Body of pancreas (tissue), 4 donors: ENCODE measurements at regions not wholly inside any gene's neighbourhood (a gene's known extent, or its start where the extent isn't known, plus 50 kb on each side); places are given as distances from the start of the nearest gene placed in this dataset.

Source experiments
- ATAC-seq: fragments of 150-250 bp; one replicate; pipeline ENCODE4 v1.9.1; 2016
- DNase-seq, 4 donors: peaks; one replicate each; pipeline ENCODE4 v3.0.0-alpha.2; 2019
- H3K27ac ChIP-seq, 4 donors: fragments of 200-600 bp; sonication (generic); 1 replicate in 3 of 4; 2 replicates in 1 of 4; pipeline versions ENCODE4 v1.5.1 to v1.6.1; 2016 to 2019; ENCODE audit warnings: mild to moderate bottlenecking in 1 of 4, mixed read lengths in 1 of 4, moderate library complexity in 1 of 4
- H3K27me3 ChIP-seq, 2 donors: fragments of 200-600 bp; sonication (generic); one replicate each; pipeline ENCODE4 v1.6.0; 2016; ENCODE audit warnings: mild to moderate bottlenecking in 1 of 2
- H3K36me3 ChIP-seq, 2 donors: fragments of 200-600 bp; sonication (generic); replicated peaks in 1 of 2; 2 replicates each; pipeline ENCODE4 v1.5.1; 2016; ENCODE audit warnings: low read depth in 2 of 2; ENCODE audit not compliant: insufficient read depth in 1 of 2
- H3K4me1 ChIP-seq: fragments of 200-600 bp; sonication (generic); one replicate; pipeline ENCODE4 v1.6.0; 2016
- H3K4me3 ChIP-seq, 2 donors: fragments of 200-600 bp; sonication (generic); 1 replicate in 1 of 2; 2 replicates in 1 of 2; pipeline ENCODE4 v1.5.1; 2016 to 2019
- H3K9me3 ChIP-seq, 3 donors: fragments of 200-600 bp; sonication (generic); 1 replicate in 2 of 3; 2 replicates in 1 of 3; pipeline ENCODE4 v1.5.1; 2016
- CTCF ChIP-seq, 7 experiments: fragments of 450-650 bp in 4 of 7; fragments of 200-600 bp in 3 of 7; sonication (generic) in 3 of 7; IDR thresholded peaks; one replicate each; pipeline ENCODE4 v1.5.1; 2016 to 2019; ENCODE audit warnings: antibody characterized with exemption in 7 of 7
- POLR2A ChIP-seq, 3 donors: fragments of 450-650 bp; IDR thresholded peaks; one replicate each; pipeline ENCODE4 v1.6.1; 2016; ENCODE audit warnings: antibody characterized with exemption in 3 of 3, mild to moderate bottlenecking in 2 of 3
- WGBS, 2 donors: methylation state at CpG; one replicate each; pipeline ENCODE4 v1.1.5; 2017; 5-methylcytosine and 5-hydroxymethylcytosine counted together
- intact Hi-C: fragments of 100-400 bp; cut with DNase I; formaldehyde crosslinking; loops from one replicate; pipeline ENCODE4 v1.15.1; 2023

DNA sequence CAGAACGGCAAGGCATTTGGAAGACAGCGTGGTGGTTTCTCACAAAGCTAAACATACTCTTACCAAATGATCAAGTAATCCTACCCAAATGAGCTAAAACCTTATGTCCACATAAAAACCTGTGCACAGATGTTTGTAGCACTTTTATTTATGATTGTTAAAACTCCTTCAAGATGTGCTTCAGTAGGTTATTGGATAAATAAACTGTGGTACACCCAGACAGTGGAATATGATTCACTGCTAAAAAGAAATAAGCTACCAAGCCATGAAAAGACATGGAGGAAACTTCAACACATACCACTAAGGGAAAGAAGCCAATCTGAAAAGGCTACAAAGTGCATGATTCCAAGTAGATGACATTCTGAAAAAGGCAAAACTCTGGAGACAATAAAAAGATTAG is 94.2 kb downstream of the FOXD1 start:
- H3K27me3 ChIP-seq = no peaks in the 10 kb centered on the region

GRCh38 chr5:73352649-73353230 is 95.8 kb downstream of the FOXD1 start:
- Histone ChIP-seq H3K27ac (no peak overlapping the region), H3K36me3 (no peaks in the 10 kb centered on the region), H3K27me3 (no peaks in the 10 kb centered on the region), H3K9me3 (no peaks in the 10 kb centered on the region), H3K4me1 (no peaks in the 10 kb centered on the region), H3K4me3 (no peak overlapping the region)
- DNase-seq (no peak), ATAC-seq (no peak)
- intact Hi-C loops = no loop called here
- TF ChIP-seq POLR2A (IDR thresholded peaks at IDR 0.05) (no peak), CTCF (IDR thresholded peaks at IDR 0.05) (no peak)

More for the DNA sequence above, 94.2 kb downstream of the FOXD1 start:
- no peaks in the 10 kb centered on the region for H3K9me3 ChIP-seq
- intact Hi-C loops = no loop called here
- WGBS, 2 donors = 76 to 92% methylated on average over 2 of the region's 2 CpGs
- no peaks in the 10 kb centered on the region for H3K4me1 ChIP-seq
- no peak overlapping the region for H3K27ac ChIP-seq
- H3K4me3 ChIP-seq = no peak overlapping the region
- no peak for TF ChIP-seq CTCF (IDR thresholded peaks at IDR 0.05)
- no peak for TF ChIP-seq POLR2A (IDR thresholded peaks at IDR 0.05)
- no peak for ATAC-seq
- H3K36me3 ChIP-seq = no peaks in the 10 kb centered on the region
- DNase-seq = no peak

- no peaks in the 10 kb centered on the region for H3K27me3 ChIP-seq
- intact Hi-C loops = no loop called here
- no peak for TF ChIP-seq POLR2A (IDR thresholded peaks at IDR 0.05)
- TF ChIP-seq CTCF (IDR thresholded peaks at IDR 0.05) = no peak
- 86 to 88% methylated on average over 1 of the region's 1 CpG for WGBS, 2 donors
- no peak overlapping the region for H3K4me3 ChIP-seq
- H3K36me3 ChIP-seq = no peaks in the 10 kb centered on the region
- H3K9me3 ChIP-seq = no peaks in the 10 kb centered on the region
- H3K4me1 ChIP-seq = no peaks in the 10 kb centered on the region
- no peak for ATAC-seq
- no peak overlapping the region for H3K27ac ChIP-seq
- DNase-seq = no peak
These were observed 96.3 kb downstream of the FOXD1 start for GRCh38 chr5:73352243-73352642.

GRCh38 chr5:73351593-73351992 is 97.0 kb downstream of the FOXD1 start:
- H3K4me3 ChIP-seq = no peak overlapping the region
- no peak for DNase-seq
- WGBS, 2 donors = 44 to 78% methylated on average over 3 of the region's 3 CpGs
- ATAC-seq = no peak
- no peak overlapping the region for H3K27ac ChIP-seq
- no peaks in the 10 kb centered on the region for H3K9me3 ChIP-seq
- TF ChIP-seq CTCF (IDR thresholded peaks at IDR 0.05) = no peak
- TF ChIP-seq POLR2A (IDR thresholded peaks at IDR 0.05) = no peak
- H3K36me3 ChIP-seq = no peaks in the 10 kb centered on the region
- no peaks in the 10 kb centered on the region for H3K4me1 ChIP-seq
- intact Hi-C loops = no loop called here
- H3K27me3 ChIP-seq = no peaks in the 10 kb centered on the region

- Histone ChIP-seq H3K4me3 (peak overlapping the region in 1 of 2 donors; percentile 1), H3K27me3 (no peaks in the 10 kb centered on the region), H3K36me3 (no peaks in the 10 kb centered on the region), H3K9me3 (no peaks in the 10 kb centered on the region), H3K27ac (no peak overlapping the region), H3K4me1 (no peaks in the 10 kb centered on the region)
- DNase-seq (no peak), ATAC-seq (no peak)
- WGBS, 2 donors = 80 to 92% methylated on average over 1 of the region's 1 CpG
- TF ChIP-seq CTCF (IDR thresholded peaks at IDR 0.05) = no peak
- no peak for TF ChIP-seq POLR2A (IDR thresholded peaks at IDR 0.05)
- intact Hi-C loops = no loop called here
These were observed 101.6 kb downstream of the FOXD1 start for GRCh38 chr5:73346878-73347408.
